GM12878 (cell line): ENCODE measurements at regions not wholly inside any gene's neighbourhood (a gene's known extent, or its start where the extent isn't known, plus 50 kb on each side); places are given as distances from the start of the nearest gene placed in this dataset.

Experiments used
- ATAC-seq: fragments of 200-7000 bp; cut with Tn5 transposase; 3 replicates; pipeline ENCODE4 v1.9.1; 2020; ENCODE audit warnings: mild to moderate bottlenecking, moderate library complexity
- BruUV-seq: library from RNA; stranded (reverse); fragments of 400-500 nt; replicated peaks from 2 replicates; lab custom pipeline; 2021; lab: Mats Ljungman, UMichigan
- CTCF ChIA-PET: fragments of 300-600 bp; sonication (Branson Sonifier 250); formaldehyde crosslinking; extraction: SDS; loops from one replicate; lab custom pipeline; 2021; ENCODE audit warnings: inconsistent platforms; lab: Yijun Ruan, JAX
- POLR2A ChIA-PET: fragments of 350-600 bp; formaldehyde crosslinking; extraction: SDS; loops from one replicate; lab custom pipeline; 2021; ENCODE audit warnings: inconsistent platforms; lab: Charles Lee
- RAD21 ChIA-PET: fragments of 300-600 bp; sonication (Branson Sonifier 250); formaldehyde crosslinking; loops from one replicate; lab custom pipeline; 2023; ENCODE audit warnings: antibody characterized with exemption; ENCODE audit not compliant: unreplicated experiment; lab: Charles Lee
- SMC1A ChIA-PET: fragments of 300-600 bp; sonication (Branson Sonifier 250); formaldehyde crosslinking; loops from one replicate; lab custom pipeline; 2023; ENCODE audit not compliant: unreplicated experiment, uncharacterized antibody; lab: Charles Lee
- DNase-seq: peaks from one replicate; pipeline ENCODE4 v3.0.0-alpha.2; 2011; ENCODE audit warnings: low read depth, low spot score
- FAIRE-seq: peaks from 3 replicates; lab custom pipeline; 2011; peaks lifted over from hg19 to GRCh38; lab: Jason Lieb, UNC
- H2AFZ ChIP-seq: 2 replicates; pipeline ENCODE4 v1.6.0; 2011; ENCODE audit warnings: low read depth, low read length, control low read depth; ENCODE audit not compliant: control insufficient read depth
- H3K27ac ChIP-seq: 2 replicates; pipeline ENCODE4 v1.5.1; 2011; ENCODE audit warnings: control low read depth; ENCODE audit not compliant: control insufficient read depth, insufficient read depth
- H3K27me3 ChIP-seq, 2 experiments: replicated peaks in 1 of 2; 2 replicates each; pipeline versions ENCODE4 v1.6.0 to v1.6.1; 2011; ENCODE audit warnings: low read length in 1 of 2; ENCODE audit not compliant: control insufficient read depth in 2 of 2, insufficient read depth in 2 of 2
- H3K36me3 ChIP-seq, 2 experiments: 2 replicates each; pipeline ENCODE4 v1.5.1; 2011; ENCODE audit warnings: low read length in 1 of 2; ENCODE audit not compliant: control insufficient read depth in 2 of 2, insufficient read depth in 2 of 2
- H3K4me1 ChIP-seq: 2 replicates; pipeline ENCODE4 v1.6.1; 2011; ENCODE audit warnings: mild to moderate bottlenecking, low read length, moderate library complexity, mixed read lengths; ENCODE audit not compliant: control insufficient read depth, insufficient read depth
- H3K4me2 ChIP-seq: 2 replicates; pipeline ENCODE4 v1.6.0; 2011; ENCODE audit warnings: control low read depth; ENCODE audit not compliant: control insufficient read depth, insufficient read depth
- H3K4me3 ChIP-seq: fragments of 200-600 bp; sonication (generic); 2 replicates; pipeline ENCODE4 v1.5.1; 2016
- H3K79me2 ChIP-seq: 2 replicates; pipeline ENCODE4 v1.6.0; 2011; ENCODE audit warnings: low read length; ENCODE audit not compliant: control insufficient read depth, insufficient read depth
- H3K9ac ChIP-seq: 2 replicates; pipeline ENCODE4 v1.8.0; 2011; ENCODE audit warnings: low read length, control low read depth, mixed read lengths; ENCODE audit not compliant: control insufficient read depth, insufficient read depth
- H3K9me3 ChIP-seq: replicated peaks from 3 replicates; pipeline ENCODE4 v1.5.1; 2011; ENCODE audit warnings: mild to moderate bottlenecking, low read length; ENCODE audit not compliant: control insufficient read depth, insufficient read depth
- H4K20me1 ChIP-seq: 2 replicates; pipeline ENCODE4 v1.6.0; 2011; ENCODE audit not compliant: control insufficient read depth, insufficient read depth
- ATF7 ChIP-seq: fragments of 450-650 bp; IDR thresholded peaks from 2 replicates; pipeline ENCODE4 v1.6.1; 2016; ENCODE audit warnings: low read depth, mild to moderate bottlenecking
- CHD4 ChIP-seq: fragments of 200-600 bp; sonication (generic); IDR thresholded peaks from 2 replicates; pipeline ENCODE4 v1.6.1; 2016; ENCODE audit warnings: mild to moderate bottlenecking
- CREM ChIP-seq: IDR thresholded peaks from 2 replicates; pipeline ENCODE4 v1.6.1; 2014; ENCODE audit warnings: antibody characterized with exemption, low read depth
- EGR1 ChIP-seq, 2 experiments: IDR thresholded peaks; 1 replicate in 1 of 2; 2 replicates in 1 of 2; pipeline ENCODE4 v1.6.1; 2011 to 2012; ENCODE audit warnings: low read depth in 2 of 2, low read length in 2 of 2, borderline replicate concordance in 1 of 2, mild to moderate bottlenecking in 1 of 2, moderate library complexity in 1 of 2
- FOS ChIP-seq: IDR thresholded peaks from 3 replicates; pipeline ENCODE4 v1.6.1; 2011; ENCODE audit warnings: borderline replicate concordance; ENCODE audit not compliant: insufficient read length; ENCODE audit errors: extremely low read depth
- PAX8 ChIP-seq: fragments of 450-650 bp; IDR thresholded peaks from 2 replicates; pipeline ENCODE4 v1.6.1; 2017; ENCODE audit warnings: mild to moderate bottlenecking, moderate library complexity
- POLR2A ChIP-seq: IDR thresholded peaks from 2 replicates; pipeline ENCODE4 v1.6.1; 2011; ENCODE audit warnings: low read depth, mild to moderate bottlenecking, low read length
- SRF ChIP-seq, 2 experiments: IDR thresholded peaks; 2 replicates each; pipeline ENCODE4 v1.6.1; 2011; ENCODE audit warnings: low read depth in 2 of 2, low read length in 2 of 2, mild to moderate bottlenecking in 1 of 2, moderate library complexity in 1 of 2
- YBX1 ChIP-seq: fragments of 450-650 bp; IDR thresholded peaks from 2 replicates; pipeline ENCODE4 v1.6.1; 2016; ENCODE audit warnings: antibody characterized with exemption
- YY1 ChIP-seq: IDR thresholded peaks from 2 replicates; pipeline ENCODE4 v1.6.1; 2011; ENCODE audit warnings: low read depth, mild to moderate bottlenecking, low read length
- ZZZ3 ChIP-seq: IDR thresholded peaks from 2 replicates; pipeline ENCODE4 v1.6.1; 2011; ENCODE audit warnings: low read depth; ENCODE audit not compliant: control insufficient read depth, insufficient read length
- WGBS: methylation state at CpG from one replicate; pipeline ENCODE4 v1.1.6; 2016; ENCODE audit warnings: low lambda C conversion rate; ENCODE audit not compliant: insufficient replicate concordance, insufficient coverage; ENCODE audit errors: missing lambda C conversion rate; 5-methylcytosine and 5-hydroxymethylcytosine counted together
- in situ Hi-C: fragments of 300-500 bp; cut with MboI; formaldehyde crosslinking; loops from 9 replicates; pipeline ENCODE4 v1.14.3; 2018; ENCODE audit warnings: mixed read lengths
- intact Hi-C: fragments of 100-400 bp; cut with micrococcal nuclease; formaldehyde crosslinking; loops from one replicate; pipeline ENCODE4 v1.14.2; 2022; ENCODE audit not compliant: unreplicated experiment
- TF ChIP-seq, protein P1 (sequence below): IDR thresholded peaks from 2 replicates; pipeline ENCODE4 v1.6.1; 2011; ENCODE audit warnings: low read depth, low read length, improper control_type of control experiment, borderline replicate concordance
- TF ChIP-seq, protein P2 (sequence below): IDR thresholded peaks from 2 replicates; pipeline ENCODE4 v1.6.1; 2012; ENCODE audit warnings: low read length, inconsistent platforms
- TF ChIP-seq, protein P3 (sequence below): IDR thresholded peaks from 2 replicates; pipeline ENCODE4 v1.6.1; 2012; ENCODE audit warnings: low read depth, low read length, improper control_type of control experiment
- TF ChIP-seq, protein P4 (sequence below): fragments of 450-650 bp; formaldehyde crosslinking; IDR thresholded peaks from 2 replicates; pipeline ENCODE4 v1.5.0; 2022; ENCODE audit warnings: mild to moderate bottlenecking, missing genetic modification characterization
- TF ChIP-seq, protein P5 (sequence below): IDR thresholded peaks from 2 replicates; pipeline ENCODE4 v1.6.1; 2012; ENCODE audit warnings: low read depth, low read length, improper control_type of control experiment

DNA sequence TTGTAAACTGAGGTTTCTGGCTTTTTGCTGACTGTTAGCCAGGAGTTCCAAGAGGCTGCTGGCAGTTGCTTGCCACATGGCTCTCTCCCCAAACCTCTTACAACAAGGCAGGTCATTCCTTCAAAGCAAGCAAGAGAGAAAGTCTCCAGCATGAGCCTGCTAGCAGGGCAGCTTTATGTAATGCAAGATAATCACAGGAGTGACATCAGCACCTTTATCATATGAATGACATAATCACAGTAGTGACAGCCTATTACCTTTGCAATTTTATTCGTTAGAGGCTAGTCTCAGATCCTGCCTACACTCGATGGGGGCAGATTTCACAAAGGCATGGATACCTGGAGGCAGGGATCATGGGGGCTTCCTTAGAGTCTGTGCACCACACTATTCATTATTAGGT lies 79.5 kb upstream of the KCNJ16 start:
- no peak overlapping the region for H3K4me3 ChIP-seq
- no peak overlapping the region for H3K9ac ChIP-seq
- ATAC-seq = no peak
- no peaks in the 10 kb centered on the region for H4K20me1 ChIP-seq
- no peaks in the 10 kb centered on the region for H3K4me1 ChIP-seq
- no peaks in the 10 kb centered on the region for H3K9me3 ChIP-seq
- 10% methylated on average over 2 of the region's 2 CpGs for WGBS
- no peaks in the 10 kb centered on the region for H3K79me2 ChIP-seq
- no peak overlapping the region for H2AFZ ChIP-seq
- POLR2A ChIA-PET = no interaction called here
- no peak overlapping the region for H3K27ac ChIP-seq
- intact Hi-C loops (no loop called here), in situ Hi-C loops (no loop called here)
- H3K4me2 ChIP-seq = no peak overlapping the region
- no peaks in the 10 kb centered on the region for H3K36me3 ChIP-seq
- no peak for FAIRE-seq
- CTCF ChIA-PET = no interaction called here
- no TSS peak for BruUV-seq
- no peak for DNase-seq
- SMC1A ChIA-PET = no interaction called here
- RAD21 ChIA-PET = no interaction called here
- TF ChIP-seq YBX1 = no peak
- TF ChIP-seq, protein P1, sequence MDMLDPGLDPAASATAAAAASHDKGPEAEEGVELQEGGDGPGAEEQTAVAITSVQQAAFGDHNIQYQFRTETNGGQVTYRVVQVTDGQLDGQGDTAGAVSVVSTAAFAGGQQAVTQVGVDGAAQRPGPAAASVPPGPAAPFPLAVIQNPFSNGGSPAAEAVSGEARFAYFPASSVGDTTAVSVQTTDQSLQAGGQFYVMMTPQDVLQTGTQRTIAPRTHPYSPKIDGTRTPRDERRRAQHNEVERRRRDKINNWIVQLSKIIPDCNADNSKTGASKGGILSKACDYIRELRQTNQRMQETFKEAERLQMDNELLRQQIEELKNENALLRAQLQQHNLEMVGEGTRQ = no peak
- TF ChIP-seq YY1 = no peak
- TF ChIP-seq FOS = no peak
- TF ChIP-seq CREM = no peak
- no peak for TF ChIP-seq CHD4
- no peak for TF ChIP-seq ATF7
- TF ChIP-seq, protein P2, sequence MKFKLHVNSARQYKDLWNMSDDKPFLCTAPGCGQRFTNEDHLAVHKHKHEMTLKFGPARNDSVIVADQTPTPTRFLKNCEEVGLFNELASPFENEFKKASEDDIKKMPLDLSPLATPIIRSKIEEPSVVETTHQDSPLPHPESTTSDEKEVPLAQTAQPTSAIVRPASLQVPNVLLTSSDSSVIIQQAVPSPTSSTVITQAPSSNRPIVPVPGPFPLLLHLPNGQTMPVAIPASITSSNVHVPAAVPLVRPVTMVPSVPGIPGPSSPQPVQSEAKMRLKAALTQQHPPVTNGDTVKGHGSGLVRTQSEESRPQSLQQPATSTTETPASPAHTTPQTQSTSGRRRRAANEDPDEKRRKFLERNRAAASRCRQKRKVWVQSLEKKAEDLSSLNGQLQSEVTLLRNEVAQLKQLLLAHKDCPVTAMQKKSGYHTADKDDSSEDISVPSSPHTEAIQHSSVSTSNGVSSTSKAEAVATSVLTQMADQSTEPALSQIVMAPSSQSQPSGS = no peak
- TF ChIP-seq, protein P3, sequence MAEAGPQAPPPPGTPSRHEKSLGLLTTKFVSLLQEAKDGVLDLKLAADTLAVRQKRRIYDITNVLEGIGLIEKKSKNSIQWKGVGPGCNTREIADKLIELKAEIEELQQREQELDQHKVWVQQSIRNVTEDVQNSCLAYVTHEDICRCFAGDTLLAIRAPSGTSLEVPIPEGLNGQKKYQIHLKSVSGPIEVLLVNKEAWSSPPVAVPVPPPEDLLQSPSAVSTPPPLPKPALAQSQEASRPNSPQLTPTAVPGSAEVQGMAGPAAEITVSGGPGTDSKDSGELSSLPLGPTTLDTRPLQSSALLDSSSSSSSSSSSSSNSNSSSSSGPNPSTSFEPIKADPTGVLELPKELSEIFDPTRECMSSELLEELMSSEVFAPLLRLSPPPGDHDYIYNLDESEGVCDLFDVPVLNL = no peak
- no peak for TF ChIP-seq SRF (IDR thresholded peaks at IDR 0.05; ENCODE audit: low read depth in 2 of 2, low read length in 2 of 2)
- no peak for TF ChIP-seq POLR2A
- TF ChIP-seq PAX8 = no peak
- no peak for TF ChIP-seq EGR1 (IDR thresholded peaks at IDR 0.05; ENCODE audit: borderline replicate concordance in 1 of 2, low read depth in 2 of 2, low read length in 2 of 2)
- TF ChIP-seq, protein P4, sequence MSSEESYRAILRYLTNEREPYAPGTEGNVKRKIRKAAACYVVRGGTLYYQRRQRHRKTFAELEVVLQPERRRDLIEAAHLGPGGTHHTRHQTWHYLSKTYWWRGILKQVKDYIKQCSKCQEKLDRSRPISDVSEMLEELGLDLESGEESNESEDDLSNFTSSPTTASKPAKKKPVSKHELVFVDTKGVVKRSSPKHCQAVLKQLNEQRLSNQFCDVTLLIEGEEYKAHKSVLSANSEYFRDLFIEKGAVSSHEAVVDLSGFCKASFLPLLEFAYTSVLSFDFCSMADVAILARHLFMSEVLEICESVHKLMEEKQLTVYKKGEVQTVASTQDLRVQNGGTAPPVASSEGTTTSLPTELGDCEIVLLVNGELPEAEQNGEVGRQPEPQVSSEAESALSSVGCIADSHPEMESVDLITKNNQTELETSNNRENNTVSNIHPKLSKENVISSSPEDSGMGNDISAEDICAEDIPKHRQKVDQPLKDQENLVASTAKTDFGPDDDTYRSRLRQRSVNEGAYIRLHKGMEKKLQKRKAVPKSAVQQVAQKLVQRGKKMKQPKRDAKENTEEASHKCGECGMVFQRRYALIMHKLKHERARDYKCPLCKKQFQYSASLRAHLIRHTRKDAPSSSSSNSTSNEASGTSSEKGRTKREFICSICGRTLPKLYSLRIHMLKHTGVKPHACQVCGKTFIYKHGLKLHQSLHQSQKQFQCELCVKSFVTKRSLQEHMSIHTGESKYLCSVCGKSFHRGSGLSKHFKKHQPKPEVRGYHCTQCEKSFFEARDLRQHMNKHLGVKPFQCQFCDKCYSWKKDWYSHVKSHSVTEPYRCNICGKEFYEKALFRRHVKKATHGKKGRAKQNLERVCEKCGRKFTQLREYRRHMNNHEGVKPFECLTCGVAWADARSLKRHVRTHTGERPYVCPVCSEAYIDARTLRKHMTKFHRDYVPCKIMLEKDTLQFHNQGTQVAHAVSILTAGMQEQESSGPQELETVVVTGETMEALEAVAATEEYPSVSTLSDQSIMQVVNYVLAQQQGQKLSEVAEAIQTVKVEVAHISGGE (CRISPR knock-in tag) = no peak
- no peak for TF ChIP-seq ZZZ3
- TF ChIP-seq, protein P5, sequence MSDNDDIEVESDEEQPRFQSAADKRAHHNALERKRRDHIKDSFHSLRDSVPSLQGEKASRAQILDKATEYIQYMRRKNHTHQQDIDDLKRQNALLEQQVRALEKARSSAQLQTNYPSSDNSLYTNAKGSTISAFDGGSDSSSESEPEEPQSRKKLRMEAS = no peak
- no peaks in the 10 kb centered on the region for H3K27me3 ChIP-seq
